HepG2 (cell line): ENCODE measurements at regions not wholly inside any gene's neighbourhood (a gene's known extent, or its start where the extent isn't known, plus 50 kb on each side); places are given as distances from the start of the nearest gene placed in this dataset.

ENCODE experiments used
- ATAC-seq: fragments of 200-7000 bp; cut with Tn5 transposase; 3 replicates; pipeline ENCODE4 v1.9.1; 2020; ENCODE audit warnings: mild to moderate bottlenecking, moderate library complexity
- BruUV-seq: library from RNA; stranded (reverse); fragments of 400-500 nt; replicated peaks from 2 replicates; lab custom pipeline; 2021; lab: Mats Ljungman, UMichigan
- CTCF ChIA-PET: fragments of 300-600 bp; formaldehyde crosslinking; extraction: SDS; loops from one replicate; lab custom pipeline; 2021; ENCODE audit warnings: low total read pairs, inconsistent platforms, low intra/inter-chr PET ratio; lab: Yijun Ruan, JAX
- POLR2A ChIA-PET: fragments of 350-600 bp; sonication (Branson Sonifier 250); formaldehyde crosslinking; loops from one replicate; lab custom pipeline; 2020; ENCODE audit warnings: antibody characterized with exemption, inconsistent platforms; lab: Yijun Ruan, JAX
- DNase-seq: peaks from one replicate; pipeline ENCODE4 v3.0.0-alpha.2; 2015; ENCODE audit warnings: low spot score
- FAIRE-seq: peaks from 3 replicates; lab custom pipeline; 2011; peaks lifted over from hg19 to GRCh38; lab: Jason Lieb, UNC
- H2AFZ ChIP-seq: one replicate; pipeline ENCODE4 v1.6.1; 2011; ENCODE audit warnings: low read length, inconsistent platforms
- H3K27ac ChIP-seq: fragments of 300-600 bp; 3 replicates; pipeline ENCODE4 v1.8.0; 2011; ENCODE audit warnings: mixed run types, mild to moderate bottlenecking, mixed read lengths, low read length, inconsistent platforms; ENCODE audit not compliant: insufficient read depth; ENCODE audit errors: extremely low read length
- H3K27me3 ChIP-seq, 2 experiments: fragments of 200-600 bp in 1 of 2; 2 replicates in 1 of 2; 3 replicates in 1 of 2; pipeline versions ENCODE4 v1.6.0 to v1.8.0; 2011; ENCODE audit warnings: low read length in 2 of 2, mild to moderate bottlenecking in 2 of 2, moderate library complexity in 2 of 2, inconsistent platforms in 1 of 2; ENCODE audit not compliant: insufficient read depth in 2 of 2, control insufficient read depth in 1 of 2
- H3K36me3 ChIP-seq, 2 experiments: fragments of 200-600 bp in 1 of 2; replicated peaks in 1 of 2; 2 replicates in 1 of 2; 3 replicates in 1 of 2; pipeline versions ENCODE4 v1.5.1 to v1.8.0; 2011; ENCODE audit warnings: low read length in 2 of 2, inconsistent platforms in 1 of 2; ENCODE audit not compliant: insufficient read depth in 2 of 2, control insufficient read depth in 1 of 2
- H3K4me1 ChIP-seq: 2 replicates; pipeline ENCODE4 v1.5.1; 2012; ENCODE audit warnings: low read length, inconsistent platforms; ENCODE audit not compliant: insufficient read depth
- H3K4me2 ChIP-seq: 2 replicates; pipeline ENCODE4 v1.6.0; 2011; ENCODE audit warnings: low read depth, low read length, inconsistent platforms
- H3K4me3 ChIP-seq, 3 experiments: fragments of 200-600 bp in 1 of 3; sonication (generic), shearing (Covaris generic) in 1 of 3; replicated peaks in 1 of 3; 2 replicates each; pipeline ENCODE4 v1.5.1; 2011 to 2016; ENCODE audit warnings: low read length in 3 of 3, inconsistent platforms in 2 of 3, low read depth in 2 of 3, mild to moderate bottlenecking in 2 of 3, control low read depth in 1 of 3, mixed read lengths in 1 of 3; ENCODE audit not compliant: insufficient read depth in 1 of 3
- H3K79me2 ChIP-seq: one replicate; pipeline ENCODE4 v1.6.1; 2011; ENCODE audit warnings: low read length, inconsistent platforms; ENCODE audit not compliant: insufficient read depth
- H3K9ac ChIP-seq: 2 replicates; pipeline ENCODE4 v1.6.0; 2011; ENCODE audit warnings: mild to moderate bottlenecking, low read depth, low read length, inconsistent platforms; ENCODE audit not compliant: insufficient read depth
- H3K9me3 ChIP-seq: 2 replicates; pipeline ENCODE4 v1.5.1; 2012; ENCODE audit warnings: mild to moderate bottlenecking, low read length
- H4K20me1 ChIP-seq: 2 replicates; pipeline ENCODE4 v1.6.0; 2011; ENCODE audit warnings: inconsistent platforms, mild to moderate bottlenecking, low read length, moderate library complexity; ENCODE audit not compliant: insufficient read depth
- CBX5 ChIP-seq: sonication (generic); formaldehyde crosslinking; IDR thresholded peaks from 2 replicates; pipeline ENCODE4 v1.4.0; 2020; ENCODE audit warnings: missing genetic modification reagents, borderline replicate concordance
- DNMT1 ChIP-seq: sonication (generic); formaldehyde crosslinking; IDR thresholded peaks from 2 replicates; pipeline ENCODE4 v1.5.1; 2020; ENCODE audit warnings: mild to moderate bottlenecking, missing genetic modification reagents
- DRAP1 ChIP-seq: IDR thresholded peaks from 2 replicates; pipeline ENCODE4 v1.6.1; 2016; ENCODE audit warnings: missing genetic modification reagents, missing compliant biosample characterization
- HNRNPUL1 ChIP-seq: fragments of 200-400 bp; formaldehyde crosslinking; IDR thresholded peaks from 2 replicates; pipeline ENCODE4 v1.6.1; 2017; ENCODE audit warnings: low read depth, mild to moderate bottlenecking, low read length, moderate library complexity
- RXRA ChIP-seq: sonication (generic); formaldehyde crosslinking; IDR thresholded peaks from 2 replicates; pipeline ENCODE4 v1.5.1; 2020; ENCODE audit warnings: missing genetic modification reagents
- TP53 ChIP-seq: sonication (generic); formaldehyde crosslinking; conservative IDR thresholded peaks from 2 replicates; pipeline ENCODE4 v1.4.0; 2020; ENCODE audit warnings: missing genetic modification reagents
- ZNF121 ChIP-seq: sonication (generic); formaldehyde crosslinking; IDR thresholded peaks from 2 replicates; pipeline ENCODE4 v1.5.0; 2020; ENCODE audit warnings: mild to moderate bottlenecking, missing genetic modification reagents
- ZNF773 ChIP-seq: sonication (generic); formaldehyde crosslinking; IDR thresholded peaks from 2 replicates; pipeline ENCODE4 v1.4.0; 2020; ENCODE audit warnings: missing genetic modification reagents, borderline replicate concordance
- ZSCAN25 ChIP-seq: sonication (generic); formaldehyde crosslinking; IDR thresholded peaks from 2 replicates; pipeline ENCODE4 v1.8.0; 2022; ENCODE audit warnings: mild to moderate bottlenecking, missing genetic modification reagents
- WGBS: methylation state at CpG from one replicate; pipeline ENCODE4 v1.1.6; 2017; ENCODE audit warnings: low lambda C conversion rate; 5-methylcytosine and 5-hydroxymethylcytosine counted together
- in situ Hi-C: cut with HindIII; loops from 2 replicates; pipeline ENCODE4 v1.10.0; 2017; ENCODE audit warnings: low pct_unique_long_range_greater_than_20kb; ENCODE audit not compliant: extremely low pct_ligation_motif_present
- intact Hi-C: fragments of 100-400 bp; cut with micrococcal nuclease; formaldehyde crosslinking; loops from one replicate; pipeline ENCODE4 v1.10.0; 2022; ENCODE audit not compliant: unreplicated experiment
- TF ChIP-seq, protein P1 (sequence below): IDR thresholded peaks from 2 replicates; pipeline ENCODE4 v1.6.1; 2016; ENCODE audit warnings: mild to moderate bottlenecking, missing biosample characterization, missing genetic modification reagents
- TF ChIP-seq, protein P2 (sequence below): sonication (generic); formaldehyde crosslinking; conservative IDR thresholded peaks from 2 replicates; pipeline ENCODE4 v1.4.0; 2020; ENCODE audit warnings: missing genetic modification reagents

DNA sequence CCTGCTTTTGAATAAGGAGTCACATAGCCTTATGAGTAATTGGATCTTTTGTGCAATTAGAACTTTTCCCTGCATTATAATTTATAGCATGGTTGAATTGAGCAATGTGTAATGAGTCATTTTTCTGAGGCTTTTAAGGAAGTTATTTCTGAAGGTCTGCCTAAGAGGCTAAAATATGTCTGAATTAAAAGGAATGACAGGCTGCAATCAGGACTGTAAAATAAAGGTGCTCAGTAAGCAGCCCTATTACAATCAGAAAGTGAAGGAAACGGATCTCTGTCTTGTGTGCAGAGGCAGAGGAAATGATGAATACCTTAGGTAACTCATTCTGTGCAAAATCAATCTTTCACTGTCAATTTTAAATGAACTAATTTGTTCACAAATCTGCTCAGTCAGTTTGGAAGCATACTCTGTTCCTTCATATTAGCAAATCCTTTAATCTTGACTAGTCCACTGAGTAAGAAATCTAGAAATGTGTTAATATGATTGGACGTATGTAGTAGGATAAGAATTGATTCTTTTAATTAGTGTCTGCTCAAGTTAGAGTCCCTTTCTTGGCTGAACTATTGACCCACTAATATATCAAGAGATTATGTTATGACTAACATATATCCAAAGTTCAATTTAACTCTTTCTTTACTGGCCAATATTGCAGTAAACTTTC lies 290.1 kb downstream of the ZIC1 start:
- intact Hi-C loops, result no loop called here
- Histone ChIP-seq H3K27me3 (no peaks in the 10 kb centered on the region), H3K4me1 (no peaks in the 10 kb centered on the region), H2AFZ (no peak overlapping the region), H3K4me2 (no peak overlapping the region), H3K9ac (no peak overlapping the region), H3K9me3 (no peaks in the 10 kb centered on the region), H3K79me2 (no peaks in the 10 kb centered on the region), H3K36me3 (no peaks in the 10 kb centered on the region), H3K4me3 (no peak overlapping the region), H4K20me1 (no peaks in the 10 kb centered on the region), H3K27ac (no peak overlapping the region)
- DNase-seq (no peak), FAIRE-seq (no peak), ATAC-seq (no peak)
- BruUV-seq, result no TSS peak
- ChIA-PET POLR2A (no interaction called here), CTCF (no interaction called here)
- TF ChIP-seq, protein P1, sequence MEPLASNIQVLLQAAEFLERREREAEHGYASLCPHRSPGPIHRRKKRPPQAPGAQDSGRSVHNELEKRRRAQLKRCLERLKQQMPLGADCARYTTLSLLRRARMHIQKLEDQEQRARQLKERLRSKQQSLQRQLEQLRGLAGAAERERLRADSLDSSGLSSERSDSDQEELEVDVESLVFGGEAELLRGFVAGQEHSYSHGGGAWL (CRISPR knock-in tag), result no peak
- no peak for TF ChIP-seq HNRNPUL1
- TF ChIP-seq DRAP1 (CRISPR knock-in tag), result no peak
- TF ChIP-seq RXRA (CRISPR knock-in tag), result no peak
- TF ChIP-seq DNMT1 (CRISPR knock-in tag), result no peak
- TF ChIP-seq ZNF121 (CRISPR knock-in tag), result no peak
- TF ChIP-seq, protein P2, sequence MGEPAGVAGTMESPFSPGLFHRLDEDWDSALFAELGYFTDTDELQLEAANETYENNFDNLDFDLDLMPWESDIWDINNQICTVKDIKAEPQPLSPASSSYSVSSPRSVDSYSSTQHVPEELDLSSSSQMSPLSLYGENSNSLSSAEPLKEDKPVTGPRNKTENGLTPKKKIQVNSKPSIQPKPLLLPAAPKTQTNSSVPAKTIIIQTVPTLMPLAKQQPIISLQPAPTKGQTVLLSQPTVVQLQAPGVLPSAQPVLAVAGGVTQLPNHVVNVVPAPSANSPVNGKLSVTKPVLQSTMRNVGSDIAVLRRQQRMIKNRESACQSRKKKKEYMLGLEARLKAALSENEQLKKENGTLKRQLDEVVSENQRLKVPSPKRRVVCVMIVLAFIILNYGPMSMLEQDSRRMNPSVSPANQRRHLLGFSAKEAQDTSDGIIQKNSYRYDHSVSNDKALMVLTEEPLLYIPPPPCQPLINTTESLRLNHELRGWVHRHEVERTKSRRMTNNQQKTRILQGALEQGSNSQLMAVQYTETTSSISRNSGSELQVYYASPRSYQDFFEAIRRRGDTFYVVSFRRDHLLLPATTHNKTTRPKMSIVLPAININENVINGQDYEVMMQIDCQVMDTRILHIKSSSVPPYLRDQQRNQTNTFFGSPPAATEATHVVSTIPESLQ, result no peak
- TF ChIP-seq ZSCAN25 (CRISPR knock-in tag), result no peak
- no peak for TF ChIP-seq CBX5
- no peak for TF ChIP-seq ZNF773 (CRISPR knock-in tag)
- TF ChIP-seq TP53 (CRISPR knock-in tag), result no peak
- WGBS, result 2% methylated on average over 2 of the region's 2 CpGs
- in situ Hi-C loops, result no loop called here
